GM12864 (cell line): ENCODE measurements at regions not wholly inside any gene's neighbourhood (a gene's known extent, or its start where the extent isn't known, plus 50 kb on each side); places are given as distances from the start of the nearest gene placed in this dataset.

Experiments used
- DNase-seq: peaks from one replicate; pipeline ENCODE4 v3.0.0-alpha.2; 2011; ENCODE audit warnings: low read depth
- H3K4me3 ChIP-seq: 2 replicates; pipeline ENCODE4 v1.5.1; 2011; ENCODE audit warnings: mild to moderate bottlenecking, low read depth, low read length, control low read depth
- TF ChIP-seq, protein P1 (sequence below): IDR thresholded peaks from 2 replicates; pipeline ENCODE4 v1.5.1; 2011; ENCODE audit warnings: low read depth, mild to moderate bottlenecking, moderate library complexity, low read length, control low read depth, inconsistent platforms; ENCODE audit errors: missing control alignments

GRCh38 chr10:78812571-78813318 lies 256.0 kb upstream of the ZMIZ1 start:
- TF ChIP-seq, protein P1, sequence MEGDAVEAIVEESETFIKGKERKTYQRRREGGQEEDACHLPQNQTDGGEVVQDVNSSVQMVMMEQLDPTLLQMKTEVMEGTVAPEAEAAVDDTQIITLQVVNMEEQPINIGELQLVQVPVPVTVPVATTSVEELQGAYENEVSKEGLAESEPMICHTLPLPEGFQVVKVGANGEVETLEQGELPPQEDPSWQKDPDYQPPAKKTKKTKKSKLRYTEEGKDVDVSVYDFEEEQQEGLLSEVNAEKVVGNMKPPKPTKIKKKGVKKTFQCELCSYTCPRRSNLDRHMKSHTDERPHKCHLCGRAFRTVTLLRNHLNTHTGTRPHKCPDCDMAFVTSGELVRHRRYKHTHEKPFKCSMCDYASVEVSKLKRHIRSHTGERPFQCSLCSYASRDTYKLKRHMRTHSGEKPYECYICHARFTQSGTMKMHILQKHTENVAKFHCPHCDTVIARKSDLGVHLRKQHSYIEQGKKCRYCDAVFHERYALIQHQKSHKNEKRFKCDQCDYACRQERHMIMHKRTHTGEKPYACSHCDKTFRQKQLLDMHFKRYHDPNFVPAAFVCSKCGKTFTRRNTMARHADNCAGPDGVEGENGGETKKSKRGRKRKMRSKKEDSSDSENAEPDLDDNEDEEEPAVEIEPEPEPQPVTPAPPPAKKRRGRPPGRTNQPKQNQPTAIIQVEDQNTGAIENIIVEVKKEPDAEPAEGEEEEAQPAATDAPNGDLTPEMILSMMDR: no peak
- DNase-seq: no peak
- no peak overlapping the region for H3K4me3 ChIP-seq

DNA sequence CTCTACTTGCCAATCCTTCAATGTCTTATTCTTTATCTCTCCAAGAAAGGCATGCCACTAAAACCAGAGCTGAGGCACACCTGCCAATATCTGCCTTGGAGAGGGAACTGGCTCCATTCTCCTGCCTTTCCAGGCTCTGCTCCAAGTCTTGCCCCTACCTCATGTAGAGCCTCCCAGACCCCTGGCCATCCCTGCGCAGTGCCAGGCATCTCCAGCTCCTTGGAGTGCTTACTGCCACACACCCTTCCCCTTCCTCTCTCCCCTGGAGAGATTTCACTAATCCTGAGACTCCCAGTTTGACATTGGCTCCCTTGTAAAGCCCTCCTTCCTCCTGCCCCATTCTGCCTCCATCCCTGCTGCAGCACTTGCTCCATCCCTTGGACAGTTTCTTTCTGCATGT lies 255.2 kb upstream of the ZMIZ1 start:
- no peak for DNase-seq
- no peak overlapping the region for H3K4me3 ChIP-seq
- TF ChIP-seq, protein P1: no peak

DNA sequence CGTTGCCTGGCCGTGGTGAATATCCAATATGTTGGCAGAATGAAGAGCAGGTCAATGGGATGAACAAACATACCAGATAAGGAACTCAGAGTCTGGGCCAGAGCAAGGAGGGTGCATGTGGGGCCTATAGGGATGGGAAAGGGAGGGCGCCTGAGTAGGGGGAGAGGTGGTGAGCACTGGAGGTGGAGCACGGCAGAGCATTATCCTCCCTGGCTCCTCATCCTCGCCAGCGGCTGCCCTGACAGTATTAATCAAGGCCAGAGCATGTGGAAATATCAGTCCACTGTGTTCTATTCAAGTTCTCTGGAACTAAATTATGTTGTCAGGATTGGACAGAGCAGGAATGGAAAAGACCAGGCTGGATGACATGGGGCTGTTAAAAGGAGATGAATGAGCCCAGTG lies 254.8 kb upstream of the ZMIZ1 start:
- H3K4me3 ChIP-seq: no peak overlapping the region
- TF ChIP-seq, protein P1: no peak
- DNase-seq: no peak

GRCh38 chr10:78814407-78814806 lies 254.4 kb upstream of the ZMIZ1 start:
- no peak for DNase-seq
- H3K4me3 ChIP-seq: no peak overlapping the region
- TF ChIP-seq, protein P1: no peak

DNA sequence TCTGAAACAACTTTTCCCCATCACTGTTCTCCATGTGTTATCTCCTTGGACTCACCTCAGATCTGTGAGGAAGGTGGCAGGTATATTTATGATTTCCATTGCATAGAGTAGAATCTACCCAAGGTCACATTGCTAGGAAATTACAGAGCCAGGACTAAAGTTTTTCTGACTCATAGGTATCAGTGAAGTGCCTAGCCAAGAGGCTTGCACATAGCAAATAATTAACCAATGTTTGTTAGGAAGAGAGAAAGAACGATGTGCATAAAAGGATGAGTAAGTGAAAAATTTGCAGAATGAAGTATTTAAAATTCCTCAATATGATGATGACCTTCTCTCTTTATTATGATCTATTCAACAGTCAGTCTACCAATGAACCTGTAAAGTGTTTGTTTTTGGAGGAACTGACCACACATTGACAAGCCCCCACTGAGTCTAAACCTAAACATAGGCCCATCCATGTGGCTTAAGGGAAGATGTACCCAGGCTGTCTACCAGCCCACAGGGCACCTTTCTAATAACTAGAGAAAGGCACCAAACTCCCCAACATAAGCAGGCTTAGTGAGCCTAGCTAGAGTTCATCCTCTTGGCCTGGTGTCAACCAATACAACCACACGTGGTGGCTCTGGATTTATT lies 252.9 kb upstream of the ZMIZ1 start:
- TF ChIP-seq, protein P1: no peak
- no peak for DNase-seq
- no peak overlapping the region for H3K4me3 ChIP-seq

DNA sequence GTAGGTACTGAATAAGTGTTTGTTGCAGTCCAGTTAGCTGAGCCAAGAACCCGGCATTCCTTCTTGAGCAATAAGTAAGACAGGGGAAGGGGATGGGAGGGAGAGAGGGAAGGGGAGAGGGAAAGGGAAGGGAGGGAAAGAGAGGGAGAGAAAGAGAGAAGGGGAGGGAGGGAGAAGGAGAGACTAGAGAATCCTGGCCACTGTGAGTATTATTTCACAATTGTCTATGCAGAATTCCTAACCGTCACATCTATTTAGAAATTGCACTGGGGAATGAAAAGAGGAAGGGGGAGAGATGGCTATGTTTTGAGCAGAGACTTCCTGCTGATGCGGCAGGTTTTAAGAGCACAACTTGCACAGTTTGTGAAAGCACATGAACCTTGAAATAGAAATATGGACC lies 251.4 kb upstream of the ZMIZ1 start:
- DNase-seq: no peak
- TF ChIP-seq, protein P1: no peak
- no peak overlapping the region for H3K4me3 ChIP-seq

DNA sequence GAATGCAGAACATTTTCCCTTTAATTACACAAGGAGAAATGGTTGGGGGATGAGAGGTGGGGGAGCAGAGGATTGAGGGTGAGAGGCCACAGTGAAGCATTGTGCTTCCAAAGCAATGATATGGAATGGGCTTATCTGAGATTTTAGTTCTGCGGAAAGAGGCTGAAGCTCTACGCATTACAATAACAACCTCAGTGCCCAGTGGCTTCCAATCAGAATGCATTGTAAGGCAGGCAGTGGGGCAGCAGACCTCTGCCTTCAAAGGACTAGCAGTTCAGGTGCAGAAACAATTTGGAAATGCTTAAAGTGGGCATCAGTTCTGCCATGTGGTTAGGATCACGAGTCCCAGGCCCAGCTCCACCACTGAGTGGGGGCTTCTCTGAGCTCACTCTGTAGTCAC lies 251.0 kb upstream of the ZMIZ1 start:
- DNase-seq: no peak
- TF ChIP-seq, protein P1: no peak
- no peak overlapping the region for H3K4me3 ChIP-seq
